IMR-90 (cell line): ENCODE measurements at regions not wholly inside any gene's neighbourhood (a gene's known extent, or its start where the extent isn't known, plus 50 kb on each side); places are given as distances from the start of the nearest gene placed in this dataset.

Experiments used
- ATAC-seq: fragments of 200-7000 bp; cut with Tn5 transposase; 2 replicates; pipeline ENCODE4 v1.9.1; 2020; ENCODE audit warnings: low read depth, mild to moderate bottlenecking, moderate library complexity
- BruUV-seq: library from RNA; stranded (reverse); fragments of 400-500 nt; replicated peaks from 2 replicates; lab custom pipeline; 2021; lab: Mats Ljungman, UMichigan
- CTCF ChIA-PET: fragments of 300-600 bp; formaldehyde crosslinking; extraction: SDS; loops from one replicate; lab custom pipeline; 2021; ENCODE audit warnings: antibody characterized with exemption; lab: Yijun Ruan, JAX
- POLR2A ChIA-PET: fragments of 300-600 bp; sonication (Branson Sonifier 250); formaldehyde crosslinking; loops from one replicate; lab custom pipeline; 2022; ENCODE audit warnings: antibody characterized with exemption; ENCODE audit not compliant: unreplicated experiment; lab: Charles Lee
- DNase-seq: peaks from one replicate; pipeline ENCODE4 v3.0.0; 2013
- H2AFZ ChIP-seq: replicated peaks from 2 replicates; pipeline ENCODE3; 2013; ENCODE audit warnings: low read length, mild to moderate bottlenecking; ENCODE audit not compliant: poor library complexity
- H2AK5ac ChIP-seq: 2 replicates; pipeline ENCODE4 v1.6.1; 2013; ENCODE audit warnings: low read depth, low read length, inconsistent platforms
- H2AK9ac ChIP-seq: replicated peaks from 2 replicates; pipeline ENCODE3; 2013; ENCODE audit warnings: mild to moderate bottlenecking, low read depth, low read length, moderate library complexity; ENCODE audit not compliant: poor library complexity
- H2BK120ac ChIP-seq: 2 replicates; pipeline ENCODE4 v1.6.1; 2013; ENCODE audit warnings: low read depth, low read length, inconsistent platforms
- H2BK15ac ChIP-seq: 3 replicates; pipeline ENCODE4 v1.6.1; 2013; ENCODE audit warnings: low read depth, low read length, inconsistent platforms
- H2BK20ac ChIP-seq: 2 replicates; pipeline ENCODE4 v1.6.1; 2013; ENCODE audit warnings: low read depth, mild to moderate bottlenecking, inconsistent platforms, low read length, moderate library complexity
- H2BK5ac ChIP-seq: 2 replicates; pipeline ENCODE4 v1.6.1; 2013; ENCODE audit warnings: mild to moderate bottlenecking, low read depth, low read length, inconsistent platforms; ENCODE audit not compliant: poor library complexity, severe bottlenecking
- H3K14ac ChIP-seq: replicated peaks from 2 replicates; pipeline ENCODE4 v1.6.1; 2013; ENCODE audit warnings: low read depth, low read length, inconsistent platforms
- H3K18ac ChIP-seq: 2 replicates; pipeline ENCODE4 v1.6.1; 2013; ENCODE audit warnings: low read depth, low read length, control low read depth
- H3K23ac ChIP-seq: 2 replicates; pipeline ENCODE4 v1.6.1; 2013; ENCODE audit warnings: low read depth, low read length, inconsistent platforms
- H3K27ac ChIP-seq: 2 replicates; pipeline ENCODE4 v1.5.1; 2013; ENCODE audit warnings: mild to moderate bottlenecking, control low read depth, low read length; ENCODE audit not compliant: insufficient read depth
- H3K27me3 ChIP-seq: 2 replicates; pipeline ENCODE4 v1.6.1; 2013; ENCODE audit warnings: low read length; ENCODE audit not compliant: control insufficient read depth, insufficient read depth
- H3K36me3 ChIP-seq: 2 replicates; pipeline ENCODE4 v1.6.1; 2013; ENCODE audit warnings: low read length, mixed read lengths; ENCODE audit not compliant: control insufficient read depth, insufficient read depth
- H3K4ac ChIP-seq: 2 replicates; pipeline ENCODE4 v1.6.1; 2013; ENCODE audit warnings: low read depth, low read length, inconsistent platforms
- H3K4me1 ChIP-seq: 2 replicates; pipeline ENCODE4 v1.6.1; 2013; ENCODE audit warnings: low read length, mixed read lengths; ENCODE audit not compliant: control insufficient read depth, insufficient read depth
- H3K4me2 ChIP-seq: 2 replicates; pipeline ENCODE4 v1.6.1; 2013; ENCODE audit warnings: low read depth, mild to moderate bottlenecking, control low read depth, low read length, moderate library complexity
- H3K4me3 ChIP-seq: 2 replicates; pipeline ENCODE4 v1.5.1; 2013; ENCODE audit warnings: low read depth, mild to moderate bottlenecking, control low read depth, low read length, moderate library complexity; ENCODE audit not compliant: insufficient read depth
- H3K56ac ChIP-seq: 2 replicates; pipeline ENCODE4 v1.6.1; 2013; ENCODE audit warnings: low read length, inconsistent platforms; ENCODE audit not compliant: insufficient read depth; ENCODE audit errors: extremely low read depth
- H3K79me1 ChIP-seq, 2 experiments: 2 replicates each; pipeline ENCODE4 v1.6.1; 2013; ENCODE audit warnings: low read length in 2 of 2, inconsistent platforms in 1 of 2, low read depth in 1 of 2
- H3K9ac ChIP-seq: 2 replicates; pipeline ENCODE4 v1.6.1; 2013; ENCODE audit warnings: low read depth, low read length, control low read depth
- H3K9me1 ChIP-seq: 2 replicates; pipeline ENCODE4 v1.6.1; 2013; ENCODE audit warnings: low read length, inconsistent platforms; ENCODE audit not compliant: insufficient read depth
- H3K9me3 ChIP-seq: 2 replicates; pipeline ENCODE4 v1.6.1; 2013; ENCODE audit warnings: low read length; ENCODE audit not compliant: control insufficient read depth, insufficient read depth
- H4K20me1 ChIP-seq: 2 replicates; pipeline ENCODE4 v1.6.1; 2013; ENCODE audit warnings: low read length, inconsistent platforms; ENCODE audit not compliant: insufficient read depth
- H4K5ac ChIP-seq: 2 replicates; pipeline ENCODE4 v1.6.1; 2013; ENCODE audit warnings: mild to moderate bottlenecking, low read depth, low read length, control low read depth
- H4K8ac ChIP-seq, 2 experiments: 2 replicates each; pipeline ENCODE4 v1.6.1; 2013; ENCODE audit warnings: low read depth in 2 of 2, low read length in 2 of 2, control low read depth in 1 of 2, inconsistent platforms in 1 of 2
- H4K91ac ChIP-seq: 2 replicates; pipeline ENCODE4 v1.6.1; 2013; ENCODE audit warnings: low read depth, low read length, inconsistent platforms; ENCODE audit not compliant: insufficient read depth
- BHLHE40 ChIP-seq: fragments of 150-350 bp; IDR thresholded peaks from 2 replicates; pipeline ENCODE4 v1.6.1; 2016; ENCODE audit warnings: mild to moderate bottlenecking, low read depth, low read length
- CEBPB ChIP-seq: IDR thresholded peaks from 2 replicates; pipeline ENCODE4 v1.6.1; 2012; ENCODE audit warnings: low read depth, low read length, improper control_type of control experiment
- CTCF ChIP-seq: conservative IDR thresholded peaks from 2 replicates; pipeline ENCODE4 v1.5.1; 2012; ENCODE audit warnings: mild to moderate bottlenecking, low read depth, low read length, improper control_type of control experiment
- FOS ChIP-seq: fragments of 150-350 bp; IDR thresholded peaks from 2 replicates; pipeline ENCODE4 v1.6.1; 2016; ENCODE audit warnings: low read depth, low read length
- MAZ ChIP-seq: IDR thresholded peaks from 2 replicates; pipeline ENCODE4 v1.6.1; 2012; ENCODE audit warnings: low read depth, mild to moderate bottlenecking, low read length, improper control_type of control experiment, moderate library complexity, borderline replicate concordance
- MXI1 ChIP-seq: IDR thresholded peaks from 2 replicates; pipeline ENCODE4 v1.6.1; 2012; ENCODE audit warnings: low read depth, mild to moderate bottlenecking, low read length, moderate library complexity, borderline replicate concordance
- NFE2L2 ChIP-seq: fragments of 150-350 bp; IDR thresholded peaks from 2 replicates; pipeline ENCODE4 v1.6.1; 2016; ENCODE audit warnings: low read depth, mild to moderate bottlenecking, low read length
- POLR2A ChIP-seq: IDR thresholded peaks from 2 replicates; pipeline ENCODE4 v1.6.1; 2012; ENCODE audit warnings: mild to moderate bottlenecking, low read depth, low read length
- RAD21 ChIP-seq: IDR thresholded peaks from 2 replicates; pipeline ENCODE4 v1.6.1; 2012; ENCODE audit warnings: low read length, improper control_type of control experiment
- RFX5 ChIP-seq: IDR thresholded peaks from 2 replicates; pipeline ENCODE4 v1.8.0; 2012; ENCODE audit warnings: low read depth, mild to moderate bottlenecking, low read length, moderate library complexity
- SMC3 ChIP-seq: fragments of 150-350 bp; IDR thresholded peaks from 2 replicates; pipeline ENCODE4 v1.6.1; 2016; ENCODE audit warnings: low read depth, mild to moderate bottlenecking, antibody characterized with exemption, low read length, moderate library complexity
- WGBS, 2 experiments: methylation state at CpG; one replicate each; pipeline versions ENCODE4 v1.1.5 to v1.1.7; 2013; ENCODE audit warnings: missing lambda C conversion rate in 2 of 2; ENCODE audit not compliant: insufficient read length in 1 of 2; ENCODE audit errors: extremely low coverage in 2 of 2; 5-methylcytosine and 5-hydroxymethylcytosine counted together
- dilution Hi-C: fragments of 300-500 bp; cut with HindIII; formaldehyde crosslinking; loops from one replicate; pipeline ENCODE4 v1.14.3; 2018; ENCODE audit warnings: low sequenced_read_pairs; ENCODE audit not compliant: unreplicated experiment
- in situ Hi-C: fragments of 300-500 bp; cut with MboI; formaldehyde crosslinking; loops from 3 replicates; pipeline ENCODE4 v1.14.3; 2019; ENCODE audit warnings: low sequenced_read_pairs, inconsistent platforms, mixed read lengths
- intact Hi-C: fragments of 100-400 bp; cut with micrococcal nuclease; formaldehyde crosslinking; loops from 2 replicates; pipeline ENCODE4 v1.10.0; 2022

GRCh38 chr13:44149821-44150220 is 223.8 kb upstream of the SERP2 start:
- Histone ChIP-seq H4K8ac (no peak overlapping the region), H2AK5ac (no peak overlapping the region), H3K4me1 (no peaks in the 10 kb centered on the region), H2BK20ac (no peak overlapping the region), H4K5ac (no peak overlapping the region), H2BK15ac (no peak overlapping the region), H3K18ac (no peak overlapping the region), H3K79me1 (no peaks in the 10 kb centered on the region), H2BK5ac (no peak overlapping the region), H3K9me3 (no peaks in the 10 kb centered on the region), H3K36me3 (no peaks in the 10 kb centered on the region), H3K56ac (no peak overlapping the region), H3K4ac (no peak overlapping the region), H2BK120ac (no peak overlapping the region), H4K91ac (no peak overlapping the region), H3K23ac (no peak overlapping the region), H3K14ac (no peak overlapping the region), H3K27me3 (peaks cover 2% of the 10 kb centered on the region; the same call in 1 of the 2 replicates), H3K4me3 (no peak overlapping the region), H3K9ac (no peak overlapping the region), H3K9me1 (no peaks in the 10 kb centered on the region), H4K20me1 (no peaks in the 10 kb centered on the region), H3K4me2 (no peak overlapping the region), H2AFZ (no peak overlapping the region), H3K27ac (no peak overlapping the region), H2AK9ac (no peak overlapping the region)
- intact Hi-C loops (no loop called here), in situ Hi-C loops (no loop called here), dilution Hi-C loops (no loop called here)
- ATAC-seq (no peak), DNase-seq (no peak)
- WGBS, 2 experiments, result no CpG with 5 or more reads among the region's 4 CpGs
- TF ChIP-seq SMC3 (no peak), NFE2L2 (no peak), CTCF (no peak), RAD21 (no peak), MAZ (no peak), CEBPB (no peak), POLR2A (no peak), MXI1 (no peak), FOS (no peak), RFX5 (no peak), BHLHE40 (no peak)
- CTCF ChIA-PET, result no interaction called here
- POLR2A ChIA-PET, result no interaction called here
- BruUV-seq, result no TSS peak
